Breast epithelium (tissue), 4 donors: ENCODE measurements at regions not wholly inside any gene's neighbourhood (a gene's known extent, or its start where the extent isn't known, plus 50 kb on each side); places are given as distances from the start of the nearest gene placed in this dataset.

Experiments used
- DNase-seq, 2 donors: peaks; one replicate each; pipeline ENCODE4 v3.0.0-alpha.2; 2019; ENCODE audit warnings: low spot score in 2 of 2
- H3K27ac ChIP-seq, 2 donors: fragments of 200-600 bp; sonication (generic) in 1 of 2; one replicate each; pipeline ENCODE4 v1.5.1; 2016 to 2019; ENCODE audit warnings: mild to moderate bottlenecking in 1 of 2
- H3K27me3 ChIP-seq, 2 donors: fragments of 200-600 bp; sonication (generic) in 1 of 2; one replicate each; pipeline versions ENCODE4 v1.5.1 to v1.6.0; 2017 to 2019; ENCODE audit warnings: control low read depth in 1 of 2, mild to moderate bottlenecking in 1 of 2
- H3K36me3 ChIP-seq: fragments of 200-600 bp; one replicate; pipeline ENCODE4 v1.5.1; 2019
- H3K4me1 ChIP-seq, 2 donors: fragments of 200-600 bp; sonication (generic); one replicate each; pipeline ENCODE4 v1.5.1; 2016 to 2019; ENCODE audit warnings: control low read depth in 1 of 2
- H3K4me3 ChIP-seq, 3 donors: fragments of 200-600 bp; sonication (generic); 1 replicate in 2 of 3; 2 replicates in 1 of 3; pipeline ENCODE4 v1.5.1; 2016 to 2019; ENCODE audit warnings: mild to moderate bottlenecking in 3 of 3, moderate library complexity in 2 of 3
- H3K9me3 ChIP-seq, 2 donors: fragments of 200-600 bp; sonication (generic) in 1 of 2; one replicate each; pipeline ENCODE4 v1.5.1; 2016 to 2019; ENCODE audit warnings: control low read depth in 1 of 2
- POLR2A ChIP-seq: fragments of 450-650 bp; IDR thresholded peaks from one replicate; pipeline ENCODE4 v1.6.1; 2016; ENCODE audit warnings: antibody characterized with exemption, mild to moderate bottlenecking, moderate library complexity
- POLR2AphosphoS5 ChIP-seq, 3 donors: sonication (generic); formaldehyde crosslinking; IDR thresholded peaks; one replicate each; pipeline ENCODE4 v1.6.1; 2017; ENCODE audit warnings: antibody characterized with exemption in 3 of 3
- intact Hi-C: fragments of 100-400 bp; cut with DNase I; formaldehyde crosslinking; loops from one replicate; pipeline ENCODE4 v1.15.1; 2023; ENCODE audit warnings: low total_unique reads
- TF ChIP-seq, protein P1 (sequence below), 3 donors: fragments of 450-650 bp; IDR thresholded peaks; one replicate each; pipeline ENCODE4 v1.5.1; 2016 to 2017; ENCODE audit warnings: antibody characterized with exemption in 3 of 3, mild to moderate bottlenecking in 3 of 3, moderate library complexity in 3 of 3

DNA sequence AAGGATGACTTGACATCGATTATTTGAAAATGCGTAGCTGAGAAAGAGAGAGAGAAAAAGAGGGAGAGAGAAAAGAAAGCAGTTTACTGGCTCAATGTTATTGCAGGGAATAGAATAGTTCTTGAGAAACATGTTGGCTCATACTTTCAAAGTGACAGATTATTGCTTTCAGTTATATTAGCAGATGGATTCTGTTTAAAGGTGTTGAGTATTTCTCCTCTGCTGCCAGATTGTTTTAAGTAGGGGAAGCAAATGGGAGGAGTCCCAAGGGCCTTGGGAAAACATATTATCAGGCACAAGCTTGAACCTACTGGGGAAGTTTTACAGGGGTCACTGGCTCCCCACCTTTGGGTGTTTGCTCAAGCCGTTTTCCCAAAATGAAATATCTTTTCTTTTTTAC lies 203.8 kb upstream of the SRRM4 start:
- no peaks in the 10 kb centered on the region for H3K36me3 ChIP-seq
- H3K9me3 ChIP-seq, result peaks cover 0 to 19% of the 10 kb centered on the region in 2 donors
- no peak overlapping the region for H3K4me3 ChIP-seq
- H3K4me1 ChIP-seq, result no peaks in the 10 kb centered on the region
- no peak for DNase-seq
- peaks cover 0 to 39% of the 10 kb centered on the region in 2 donors for H3K27me3 ChIP-seq
- TF ChIP-seq POLR2AphosphoS5 (IDR thresholded peaks at IDR 0.05), result no peak
- H3K27ac ChIP-seq, result no peak overlapping the region
- intact Hi-C loops, result no loop called here

DNA sequence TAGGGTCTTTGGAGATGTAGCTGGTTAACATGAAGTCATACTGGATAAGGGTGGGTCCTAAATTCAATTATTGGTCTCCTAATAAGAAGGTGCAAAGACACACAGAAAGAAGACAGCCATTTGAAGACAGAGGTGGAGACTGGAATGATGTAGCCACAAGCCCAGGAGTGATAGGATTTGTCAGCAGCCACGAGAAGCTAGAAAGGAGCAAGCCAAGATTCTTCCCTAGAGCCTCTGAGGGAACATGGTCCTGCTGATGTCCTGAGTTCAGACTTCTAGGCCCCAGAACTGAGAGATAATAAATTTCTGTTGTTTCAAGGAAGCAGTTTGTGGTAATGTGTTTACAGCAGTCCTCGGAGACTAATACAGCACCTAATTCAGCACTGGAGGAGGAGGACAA lies 203.3 kb upstream of the SRRM4 start:
- Histone ChIP-seq H3K36me3 (no peaks in the 10 kb centered on the region), H3K4me1 (no peaks in the 10 kb centered on the region), H3K27me3 (peaks cover 0 to 34% of the 10 kb centered on the region in 2 donors), H3K9me3 (peaks cover 0 to 13% of the 10 kb centered on the region in 2 donors), H3K4me3 (no peak overlapping the region), H3K27ac (no peak overlapping the region)
- intact Hi-C loops, result no loop called here
- DNase-seq, result no peak
- TF ChIP-seq POLR2AphosphoS5 (IDR thresholded peaks at IDR 0.05) (no peak), POLR2A (no peak)
- TF ChIP-seq, protein P1, sequence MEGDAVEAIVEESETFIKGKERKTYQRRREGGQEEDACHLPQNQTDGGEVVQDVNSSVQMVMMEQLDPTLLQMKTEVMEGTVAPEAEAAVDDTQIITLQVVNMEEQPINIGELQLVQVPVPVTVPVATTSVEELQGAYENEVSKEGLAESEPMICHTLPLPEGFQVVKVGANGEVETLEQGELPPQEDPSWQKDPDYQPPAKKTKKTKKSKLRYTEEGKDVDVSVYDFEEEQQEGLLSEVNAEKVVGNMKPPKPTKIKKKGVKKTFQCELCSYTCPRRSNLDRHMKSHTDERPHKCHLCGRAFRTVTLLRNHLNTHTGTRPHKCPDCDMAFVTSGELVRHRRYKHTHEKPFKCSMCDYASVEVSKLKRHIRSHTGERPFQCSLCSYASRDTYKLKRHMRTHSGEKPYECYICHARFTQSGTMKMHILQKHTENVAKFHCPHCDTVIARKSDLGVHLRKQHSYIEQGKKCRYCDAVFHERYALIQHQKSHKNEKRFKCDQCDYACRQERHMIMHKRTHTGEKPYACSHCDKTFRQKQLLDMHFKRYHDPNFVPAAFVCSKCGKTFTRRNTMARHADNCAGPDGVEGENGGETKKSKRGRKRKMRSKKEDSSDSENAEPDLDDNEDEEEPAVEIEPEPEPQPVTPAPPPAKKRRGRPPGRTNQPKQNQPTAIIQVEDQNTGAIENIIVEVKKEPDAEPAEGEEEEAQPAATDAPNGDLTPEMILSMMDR (IDR thresholded peaks at IDR 0.05), result no peak

DNA sequence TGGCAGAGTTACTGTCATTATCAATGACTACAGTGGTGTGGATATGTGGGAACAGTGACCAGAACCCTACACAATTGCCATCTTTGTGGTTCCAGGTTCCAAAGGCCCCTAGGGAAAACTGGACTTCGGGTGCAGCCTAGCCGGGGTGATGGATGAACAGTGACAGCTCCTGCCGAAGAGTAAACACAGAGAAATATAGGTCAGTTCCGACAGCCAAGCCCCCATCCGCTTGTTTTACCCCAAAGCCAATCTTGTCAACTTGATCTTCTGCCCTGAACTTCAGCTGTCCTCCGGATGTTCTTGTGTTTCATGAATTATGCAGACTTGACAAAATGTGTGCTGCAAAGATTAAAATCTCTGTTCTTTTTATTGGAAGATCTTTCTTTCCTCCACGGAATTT lies 200.4 kb upstream of the SRRM4 start:
- intact Hi-C loops, result no loop called here

DNA sequence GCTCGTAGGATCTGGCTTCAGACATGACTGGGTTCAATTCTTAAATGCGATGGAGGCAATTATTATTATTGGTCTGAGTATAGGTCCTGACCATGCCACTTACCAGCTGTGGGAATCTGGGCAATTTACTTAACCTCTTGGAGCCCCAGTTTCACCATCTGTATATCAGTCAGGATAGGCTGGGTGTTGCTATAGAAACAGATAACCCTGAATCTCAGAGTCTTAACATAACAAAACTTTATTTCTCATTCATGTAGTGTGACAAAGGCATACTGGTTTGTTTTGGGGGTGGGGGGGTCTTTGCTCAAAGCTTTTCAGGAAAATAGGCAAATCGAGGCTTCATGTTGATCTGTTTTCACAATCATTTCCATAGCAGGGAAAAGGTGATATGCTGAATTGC lies 199.6 kb upstream of the SRRM4 start:
- Histone ChIP-seq H3K4me3 (no peak overlapping the region), H3K27me3 (peaks cover 0 to 9% of the 10 kb centered on the region in 2 donors), H3K9me3 (no peaks in the 10 kb centered on the region), H3K27ac (no peak overlapping the region), H3K36me3 (no peaks in the 10 kb centered on the region), H3K4me1 (no peaks in the 10 kb centered on the region)
- TF ChIP-seq, protein P1 (IDR thresholded peaks at IDR 0.05), result no peak
- TF ChIP-seq POLR2AphosphoS5 (IDR thresholded peaks at IDR 0.05) (no peak), POLR2A (no peak)
- intact Hi-C loops, result no loop called here
- DNase-seq, result no peak

More for the DNA sequence above, 200.4 kb upstream of the SRRM4 start:
- Histone ChIP-seq H3K27ac (no peak overlapping the region), H3K4me3 (no peak overlapping the region), H3K4me1 (no peaks in the 10 kb centered on the region), H3K27me3 (peaks cover 0 to 10% of the 10 kb centered on the region in 2 donors), H3K9me3 (no peaks in the 10 kb centered on the region), H3K36me3 (no peaks in the 10 kb centered on the region)
- no peak for TF ChIP-seq POLR2A
- TF ChIP-seq POLR2AphosphoS5 (IDR thresholded peaks at IDR 0.05), result no peak
- TF ChIP-seq, protein P1 (IDR thresholded peaks at IDR 0.05), result no peak
- DNase-seq, result no peak

DNA sequence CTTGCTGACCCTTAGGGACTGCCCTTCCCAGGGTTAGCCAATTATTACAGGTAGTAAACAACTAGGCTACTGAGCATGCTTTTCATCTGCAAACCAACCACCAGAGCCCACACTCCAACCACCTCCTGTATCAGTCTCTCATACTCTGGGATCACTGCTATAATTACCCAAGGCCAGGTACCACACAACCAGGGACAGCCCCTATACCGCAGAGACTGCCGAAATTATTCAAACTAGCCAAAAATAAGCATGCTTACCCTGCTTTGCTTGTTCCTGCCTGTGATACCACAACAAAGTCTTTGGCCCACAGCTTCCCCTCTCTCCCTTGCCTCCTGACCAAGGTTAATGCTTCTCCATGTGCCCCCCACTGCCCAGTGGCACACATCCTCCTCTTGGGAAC lies 197.6 kb upstream of the SRRM4 start:
- no peak for TF ChIP-seq POLR2A
- no peak for TF ChIP-seq POLR2AphosphoS5 (IDR thresholded peaks at IDR 0.05)
- TF ChIP-seq, protein P1 (IDR thresholded peaks at IDR 0.05), result no peak
- intact Hi-C loops, result no loop called here
- Histone ChIP-seq H3K4me1 (no peaks in the 10 kb centered on the region), H3K4me3 (no peak overlapping the region), H3K36me3 (no peaks in the 10 kb centered on the region), H3K9me3 (no peaks in the 10 kb centered on the region), H3K27ac (no peak overlapping the region), H3K27me3 (peaks cover 0 to 4% of the 10 kb centered on the region in 2 donors)
- no peak for DNase-seq

DNA sequence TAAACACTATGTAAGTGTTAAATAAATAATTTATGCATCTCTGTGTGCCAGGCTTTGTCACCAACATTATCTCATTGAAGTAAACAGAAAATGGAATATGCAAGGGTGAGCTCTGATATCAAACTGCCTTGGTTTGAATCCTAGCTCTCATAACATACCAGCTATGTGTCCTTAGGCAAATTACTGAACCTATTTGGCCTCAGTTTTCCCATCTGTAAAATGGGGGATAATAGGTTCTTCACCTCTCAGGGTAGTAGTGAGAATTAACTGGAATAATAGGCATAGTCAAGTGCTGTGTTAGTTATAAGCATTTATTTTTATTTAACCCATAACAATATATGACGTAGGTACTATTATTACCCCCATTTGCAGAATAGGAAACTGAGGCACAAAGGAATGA lies 190.8 kb upstream of the SRRM4 start:
- H3K36me3 ChIP-seq, result no peaks in the 10 kb centered on the region
- no peaks in the 10 kb centered on the region for H3K4me1 ChIP-seq
- H3K27me3 ChIP-seq, result no peaks in the 10 kb centered on the region
- H3K9me3 ChIP-seq, result no peaks in the 10 kb centered on the region
- no peak overlapping the region for H3K27ac ChIP-seq
- DNase-seq, result no peak
- intact Hi-C loops, result no loop called here
- TF ChIP-seq, protein P1 (IDR thresholded peaks at IDR 0.05), result no peak
- TF ChIP-seq POLR2A (no peak), POLR2AphosphoS5 (IDR thresholded peaks at IDR 0.05) (no peak)
- H3K4me3 ChIP-seq, result no peak overlapping the region
